Activated CD4-positive, alpha-beta T cell treated with anti-CD3 and anti-CD28 coated beads, Interleukin-2, Interleukin-4, amounts not matched to agents 100 ng/mL and 50 ng/mL, durations not matched to agents 16 hours and 8 hours (primary cell): ENCODE measurements at regions not wholly inside any gene's neighbourhood (a gene's known extent, or its start where the extent isn't known, plus 50 kb on each side); places are given as distances from the start of the nearest gene placed in this dataset.
"Not testable (repeated sequence)": the region's sequence is repeated elsewhere in the genome, so short reads cannot be mapped to it uniquely, and the experiment has no call there.

Experiments
- DNase-seq: peaks from one replicate; pipeline ENCODE4 v3.0.0-alpha.2; 2020; ENCODE audit warnings: low spot score

DNA sequence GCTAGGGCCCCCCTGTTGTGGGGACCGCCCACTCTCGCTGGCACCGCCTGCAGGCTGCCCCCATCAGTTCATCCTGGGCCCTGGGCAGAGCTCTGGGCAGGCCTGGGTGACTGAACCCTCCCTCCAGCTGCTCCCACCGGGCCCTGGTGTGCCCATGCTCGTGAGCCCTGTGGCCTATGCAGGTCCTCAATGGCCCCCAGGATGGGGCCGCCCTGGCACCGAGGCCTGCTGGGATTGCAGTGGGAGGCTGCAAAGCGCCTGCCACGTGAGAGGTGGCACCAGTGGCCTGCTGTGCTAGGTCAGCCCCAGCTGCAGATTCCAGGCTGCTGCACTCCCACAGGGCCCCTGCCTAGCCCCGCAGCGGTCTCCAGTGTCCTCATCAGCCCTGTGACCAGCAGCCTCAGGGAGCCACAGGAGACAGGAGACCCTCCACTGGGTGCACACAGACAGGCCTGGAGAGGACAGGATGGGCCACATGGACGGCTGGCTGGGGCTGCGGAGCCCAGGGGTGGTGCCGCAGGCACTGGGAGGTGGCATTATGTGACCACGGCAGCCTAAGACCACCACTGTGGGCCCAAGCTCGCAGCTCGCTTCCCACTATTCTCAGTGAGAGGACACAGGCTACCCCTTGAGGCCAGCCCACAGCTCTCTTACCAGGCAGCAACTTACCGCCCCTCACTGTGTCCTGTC lies 199.4 kb downstream of the BCR start:
- DNase-seq = not testable (repeated sequence)

DNA sequence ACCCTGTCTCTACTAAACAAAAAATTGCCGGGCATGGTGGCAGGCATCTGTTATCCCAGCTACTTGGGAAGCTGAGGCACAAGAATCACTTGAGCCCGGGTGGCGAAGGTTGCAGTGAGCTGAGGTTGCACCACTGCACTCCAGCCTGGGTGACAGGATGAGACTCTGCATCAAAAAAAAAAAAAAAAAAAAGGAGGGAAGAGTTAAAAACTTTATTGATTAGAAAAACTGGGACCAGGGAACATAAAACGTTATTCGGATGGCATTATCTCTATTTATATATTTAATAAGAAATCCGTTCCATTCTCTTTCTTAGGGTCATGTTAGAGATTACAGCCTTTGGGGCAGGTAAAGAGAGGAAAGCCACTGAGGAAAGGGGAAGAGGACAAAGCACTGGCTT lies 197.5 kb downstream of the BCR start:
- DNase-seq = no peak

DNA sequence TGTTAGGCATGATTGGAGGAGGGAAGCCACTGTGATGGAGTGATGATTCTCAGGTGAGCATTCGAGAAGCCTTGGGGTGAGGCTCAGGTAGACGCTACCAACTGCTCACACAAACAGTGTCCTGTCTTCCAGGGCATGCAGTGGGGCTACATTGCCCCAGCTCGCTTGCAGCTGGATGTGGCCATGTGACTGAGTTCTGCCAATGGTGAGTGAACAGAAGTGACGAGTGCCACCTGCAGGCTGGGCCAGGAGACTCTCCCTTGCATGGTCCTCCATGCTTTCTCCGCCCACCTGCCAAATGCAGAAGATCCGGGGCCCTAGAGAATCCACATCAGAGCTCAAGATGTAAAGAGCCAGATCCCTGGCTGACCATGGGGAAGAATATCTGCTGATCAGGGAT lies 195.9 kb downstream of the BCR start:
- peak; percentile 50 for DNase-seq

DNA sequence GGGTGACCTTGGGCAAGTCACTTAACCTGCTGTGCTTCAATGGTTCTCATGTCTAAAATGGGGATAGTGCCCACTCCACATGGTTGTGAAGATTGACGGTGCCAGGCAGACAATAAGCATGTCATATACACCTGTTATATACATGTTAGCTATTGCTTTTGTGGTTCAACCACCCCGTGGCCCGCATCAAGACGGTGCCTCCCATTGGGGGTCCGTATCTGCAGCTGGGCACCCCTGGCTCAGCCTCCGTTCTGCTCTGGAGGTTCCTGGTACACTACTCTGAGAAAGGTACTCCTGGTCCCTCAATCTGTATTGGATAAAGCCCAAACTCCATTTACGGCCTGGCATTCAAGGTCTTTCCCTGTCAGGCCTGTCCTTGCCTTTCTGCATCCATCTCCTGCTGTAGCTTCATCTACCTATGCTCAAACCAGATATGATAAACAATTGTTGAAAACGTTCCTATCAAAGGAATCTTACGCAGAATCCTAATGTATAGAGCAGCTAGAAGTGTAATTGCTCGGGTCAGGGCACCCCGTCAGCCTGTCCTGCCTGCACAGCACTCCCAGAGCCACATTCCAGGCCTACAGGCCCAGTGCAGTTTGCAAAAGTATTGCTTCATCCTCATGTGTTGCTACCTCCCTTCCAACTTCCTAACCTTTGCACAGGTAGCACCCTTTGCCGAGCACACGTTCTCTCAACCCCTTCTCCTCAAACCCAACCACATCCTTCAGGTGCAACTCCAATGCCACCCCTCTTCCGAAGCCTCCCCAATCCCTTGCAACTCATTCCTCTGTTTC lies 194.9 kb downstream of the BCR start:
- DNase-seq = no peak

DNA sequence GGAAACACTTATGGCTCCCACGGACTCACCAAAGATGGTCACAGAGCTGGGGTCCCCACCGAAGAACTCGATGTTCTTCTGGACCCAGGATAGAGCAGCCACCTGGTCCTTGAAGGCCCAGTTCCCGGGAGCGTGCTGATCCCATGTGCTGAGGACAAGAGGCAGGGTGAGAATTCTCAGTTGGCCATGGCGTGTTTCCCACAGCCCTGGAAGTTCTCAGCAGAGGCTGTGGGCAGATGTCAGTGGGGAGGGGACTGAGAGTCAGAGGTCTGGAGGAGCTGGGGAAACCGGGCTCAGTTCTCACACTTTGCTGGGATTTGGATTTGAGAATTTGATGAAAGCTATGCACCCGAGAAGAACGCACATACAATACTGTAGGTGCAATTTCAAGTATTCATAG lies 193.3 kb downstream of the BCR start:
- no peak for DNase-seq

DNA sequence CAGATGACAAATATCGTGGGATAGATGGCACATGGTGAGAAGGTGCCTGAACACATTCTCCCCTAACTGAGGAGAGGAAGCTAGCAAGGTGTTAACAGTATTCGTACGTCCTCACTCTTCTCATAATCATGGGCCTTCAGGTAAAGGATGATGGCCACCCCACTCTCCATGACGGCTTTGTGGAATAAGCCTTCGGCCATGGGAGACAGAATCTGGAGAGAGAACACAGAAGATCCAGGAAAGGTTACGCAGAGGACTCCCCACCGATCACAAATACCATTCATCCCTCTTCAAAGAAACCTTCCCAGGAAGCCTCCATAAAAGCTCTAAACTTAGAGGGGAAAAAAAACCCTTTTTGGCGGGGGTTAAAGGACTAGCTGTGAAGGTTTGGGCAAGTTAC lies 189.9 kb downstream of the BCR start:
- DNase-seq = no peak

DNA sequence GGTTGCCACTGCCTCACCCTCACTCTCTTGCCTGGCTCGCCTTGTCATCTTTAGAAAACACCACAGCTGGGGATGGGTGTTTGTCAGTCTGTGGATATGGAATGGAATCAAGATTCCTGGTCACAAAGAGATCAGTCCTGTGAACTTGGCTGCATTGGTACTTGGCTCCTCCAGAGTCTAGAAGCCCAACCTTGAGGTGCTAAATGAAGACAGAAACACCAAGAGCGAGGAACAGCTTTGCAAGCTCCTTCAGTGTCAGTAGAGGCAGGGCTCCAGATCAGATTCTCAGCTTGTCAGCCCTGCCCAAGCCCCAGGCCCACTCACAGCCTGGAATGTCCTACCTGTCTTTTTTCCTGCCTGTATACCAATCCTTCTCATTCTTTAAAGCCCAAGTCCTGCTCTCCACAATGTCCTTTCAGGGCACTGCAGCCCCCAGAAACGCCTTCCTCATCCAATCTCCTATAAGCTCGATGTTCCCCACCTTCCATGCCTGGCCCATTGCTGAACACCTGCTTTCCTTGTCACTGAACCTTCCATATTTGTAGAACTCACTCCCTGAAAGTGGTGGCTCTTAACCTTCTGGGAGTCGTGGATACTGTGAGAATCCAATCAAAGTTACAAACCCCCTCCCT lies 188.9 kb downstream of the BCR start:
- DNase-seq = no peak
